BJ (cell line): ENCODE measurements at regions not wholly inside any gene's neighbourhood (a gene's known extent, or its start where the extent isn't known, plus 50 kb on each side); places are given as distances from the start of the nearest gene placed in this dataset.

Experiments
- CTCF ChIA-PET: fragments of 350-600 bp; formaldehyde crosslinking; extraction: SDS; loops from one replicate; lab custom pipeline; 2021; ENCODE audit warnings: antibody characterized with exemption, inconsistent platforms; lab: Yijun Ruan, JAX
- POLR2A ChIA-PET: fragments of 300-600 bp; sonication (Branson Sonifier 250); formaldehyde crosslinking; extraction: SDS; loops from one replicate; lab custom pipeline; 2021; ENCODE audit warnings: antibody characterized with exemption; lab: Charles Lee
- DNase-seq: peaks from one replicate; pipeline ENCODE4 v3.0.0-alpha.2; 2011; ENCODE audit warnings: low read depth
- H3K27me3 ChIP-seq: 2 replicates; pipeline ENCODE4 v1.6.0; 2011; ENCODE audit warnings: low read length; ENCODE audit not compliant: control insufficient read depth, insufficient read depth
- H3K36me3 ChIP-seq: 2 replicates; pipeline ENCODE4 v1.5.1; 2011; ENCODE audit warnings: low read length; ENCODE audit not compliant: control insufficient read depth, insufficient read depth
- H3K4me3 ChIP-seq: 2 replicates; pipeline ENCODE4 v1.5.1; 2011; ENCODE audit warnings: low read depth, mild to moderate bottlenecking, control low read depth, low read length
- CTCF ChIP-seq: IDR thresholded peaks from 2 replicates; pipeline ENCODE4 v1.5.1; 2011; ENCODE audit warnings: low read depth, mild to moderate bottlenecking, control low read depth, inconsistent platforms, low read length, moderate library complexity; ENCODE audit not compliant: insufficient read depth

GRCh38 chr3:53401154-53401553 lies 53.8 kb upstream of the DCP1A start:
- no peak overlapping the region for H3K4me3 ChIP-seq
- no peak for DNase-seq
- H3K36me3 ChIP-seq = no peaks in the 10 kb centered on the region
- CTCF ChIA-PET = no interaction called here
- no peaks in the 10 kb centered on the region for H3K27me3 ChIP-seq
- POLR2A ChIA-PET = no interaction called here
- no peak for TF ChIP-seq CTCF

GRCh38 chr3:53402326-53402725 lies 55.0 kb upstream of the DCP1A start:
- Histone ChIP-seq H3K27me3 (no peaks in the 10 kb centered on the region), H3K36me3 (no peaks in the 10 kb centered on the region), H3K4me3 (no peak overlapping the region)
- DNase-seq = no peak
- no peak for TF ChIP-seq CTCF
- CTCF ChIA-PET = no interaction called here
- POLR2A ChIA-PET = no interaction called here

- no peak for DNase-seq
- CTCF ChIA-PET = no interaction called here
- no peak for TF ChIP-seq CTCF
- H3K4me3 ChIP-seq = no peak overlapping the region
- POLR2A ChIA-PET = no interaction called here
- no peaks in the 10 kb centered on the region; the same call in 1 of the 2 replicates for H3K27me3 ChIP-seq
- H3K36me3 ChIP-seq = no peaks in the 10 kb centered on the region
These were observed 64.0 kb upstream of the DCP1A start for GRCh38 chr3:53411371-53411770.

GRCh38 chr3:53412953-53413352 lies 65.6 kb upstream of the DCP1A start:
- CTCF ChIA-PET = no interaction called here
- TF ChIP-seq CTCF = no peak
- H3K36me3 ChIP-seq = no peaks in the 10 kb centered on the region
- no peak for DNase-seq
- no peak overlapping the region for H3K4me3 ChIP-seq
- H3K27me3 ChIP-seq = no peaks in the 10 kb centered on the region
- POLR2A ChIA-PET = no interaction called here

GRCh38 chr3:53416530-53416929 lies 69.2 kb upstream of the DCP1A start:
- Histone ChIP-seq H3K36me3 (no peaks in the 10 kb centered on the region), H3K4me3 (no peak overlapping the region), H3K27me3 (no peaks in the 10 kb centered on the region)
- DNase-seq = no peak
- ChIA-PET POLR2A (no interaction called here), CTCF (no interaction called here)
- no peak for TF ChIP-seq CTCF
